ENCODE measurements at regions not wholly inside any gene's neighbourhood (a gene's known extent, or its start where the extent isn't known, plus 50 kb on each side); places are given as distances from the start of the nearest gene placed in this dataset.

- Mint-ChIP-seq H3K36me3 (no peaks in the 10 kb centered on the region), H3K4me1 (ENCODE audit: unreplicated experiment) (no peaks in the 10 kb centered on the region), H3K27ac (no peak overlapping the region), H3K9me3 (peaks cover 6% of the 10 kb centered on the region), H3K27me3 (peaks cover 3% of the 10 kb centered on the region), H3K4me3 (no peak overlapping the region)
- no peak for TF ChIP-seq CTCF (conservative IDR thresholded peaks at IDR 0.05)
- no peak for DNase-seq (ENCODE audit: extremely low spot score, unreplicated experiment)
Observed at GRCh38 chr9:84174486-84174885, 166.1 kb downstream of the SLC28A3 start.

- Mint-ChIP-seq H3K27me3 (peaks cover 3% of the 10 kb centered on the region), H3K27ac (no peak overlapping the region)
- no peak for TF ChIP-seq CTCF (conservative IDR thresholded peaks at IDR 0.05)
Observed at GRCh38 chr9:84177407-84177806, 163.2 kb downstream of the SLC28A3 start.

GRCh38 chr9:84179531-84179930 is 161.0 kb downstream of the SLC28A3 start:
- no peak overlapping the region for H3K4me3 Mint-ChIP-seq
- DNase-seq (ENCODE audit: extremely low spot score, unreplicated experiment), result no peak
- H3K9me3 Mint-ChIP-seq, result peaks cover 6% of the 10 kb centered on the region
- H3K27me3 Mint-ChIP-seq, result no peaks in the 10 kb centered on the region
- no peak for TF ChIP-seq CTCF (conservative IDR thresholded peaks at IDR 0.05)
- H3K4me1 Mint-ChIP-seq (ENCODE audit: unreplicated experiment), result peaks cover 16% of the 10 kb centered on the region
- H3K36me3 Mint-ChIP-seq, result no peaks in the 10 kb centered on the region
- H3K27ac Mint-ChIP-seq, result no peak overlapping the region

More at GRCh38 chr9:84177407-84177806, 163.2 kb downstream of the SLC28A3 start:
- Mint-ChIP-seq H3K9me3 (peaks cover 6% of the 10 kb centered on the region), H3K36me3 (no peaks in the 10 kb centered on the region), H3K4me1 (ENCODE audit: unreplicated experiment) (peaks cover 15% of the 10 kb centered on the region), H3K4me3 (no peak overlapping the region)
- DNase-seq (ENCODE audit: extremely low spot score, unreplicated experiment), result no peak

- Mint-ChIP-seq H3K4me1 (ENCODE audit: unreplicated experiment) (peaks cover 4% of the 10 kb centered on the region), H3K27ac (no peak overlapping the region), H3K27me3 (peaks cover under 1% of the 10 kb centered on the region), H3K9me3 (no peaks in the 10 kb centered on the region), H3K36me3 (no peaks in the 10 kb centered on the region), H3K4me3 (no peak overlapping the region)
- DNase-seq (ENCODE audit: extremely low spot score, unreplicated experiment), result no peak
- TF ChIP-seq CTCF (conservative IDR thresholded peaks at IDR 0.05), result no peak
Observed at GRCh38 chr9:84187090-84187489, 153.5 kb downstream of the SLC28A3 start.

- no peak overlapping the region for H3K4me3 Mint-ChIP-seq
- TF ChIP-seq CTCF (conservative IDR thresholded peaks at IDR 0.05), result no peak
- no peak for DNase-seq (ENCODE audit: extremely low spot score, unreplicated experiment)
- no peak overlapping the region for H3K27ac Mint-ChIP-seq
- H3K9me3 Mint-ChIP-seq, result no peaks in the 10 kb centered on the region
- no peaks in the 10 kb centered on the region for H3K36me3 Mint-ChIP-seq
- peaks cover 3% of the 10 kb centered on the region for H3K27me3 Mint-ChIP-seq
- no peaks in the 10 kb centered on the region for H3K4me1 Mint-ChIP-seq (ENCODE audit: unreplicated experiment)
Observed at GRCh38 chr9:84189904-84190303, 150.7 kb downstream of the SLC28A3 start.

- H3K4me1 Mint-ChIP-seq (ENCODE audit: unreplicated experiment), result no peaks in the 10 kb centered on the region
- H3K9me3 Mint-ChIP-seq, result no peaks in the 10 kb centered on the region
- no peak for TF ChIP-seq CTCF (conservative IDR thresholded peaks at IDR 0.05)
- H3K36me3 Mint-ChIP-seq, result no peaks in the 10 kb centered on the region
- DNase-seq (ENCODE audit: extremely low spot score, unreplicated experiment), result no peak
- H3K27me3 Mint-ChIP-seq, result peaks cover 3% of the 10 kb centered on the region
- H3K4me3 Mint-ChIP-seq, result no peak overlapping the region
- no peak overlapping the region for H3K27ac Mint-ChIP-seq
Observed at GRCh38 chr9:84190411-84190810, 150.1 kb downstream of the SLC28A3 start.

Measured in type B pancreatic cell (in vitro differentiated cells).